GM12873 (cell line): ENCODE measurements at regions not wholly inside any gene's neighbourhood (a gene's known extent, or its start where the extent isn't known, plus 50 kb on each side); places are given as distances from the start of the nearest gene placed in this dataset.
A peak's percentile ranks its signal among the peaks of the same experiment; 100 is the strongest.

Source experiments
- CTCF ChIP-seq: IDR thresholded peaks from 2 replicates; pipeline ENCODE4 v1.5.1; 2012; ENCODE audit warnings: low read depth, mild to moderate bottlenecking, moderate library complexity, low read length, control low read depth; ENCODE audit not compliant: insufficient read depth; ENCODE audit errors: missing control alignments

DNA sequence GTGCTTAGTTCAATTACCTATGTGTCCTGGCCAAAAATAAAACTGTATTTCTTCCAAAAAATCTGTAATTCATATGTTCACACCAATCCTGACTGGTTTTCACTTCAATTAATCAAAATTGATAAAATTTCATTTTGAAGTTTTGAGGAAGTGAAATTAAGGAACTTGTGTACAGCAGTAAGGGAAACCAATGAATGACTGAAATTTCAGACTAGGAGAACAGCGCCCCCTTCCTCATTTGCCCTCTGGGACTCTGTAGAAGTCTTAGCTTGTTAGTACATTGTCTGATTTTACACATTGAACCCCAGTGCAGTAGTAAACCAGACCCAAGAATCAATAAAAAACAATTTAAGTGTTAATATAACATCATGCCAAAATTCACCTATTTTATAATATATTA is 495.3 kb upstream of the AGTR1 start:
- TF ChIP-seq CTCF, result peak; percentile 23

GRCh38 chr3:148203297-148204010 is 494.2 kb upstream of the AGTR1 start:
- TF ChIP-seq CTCF, result no peak

- no peak for TF ChIP-seq CTCF
Measured at GRCh38 chr3:148204131-148204530, 493.6 kb upstream of the AGTR1 start.

- TF ChIP-seq CTCF, result no peak
Measured at GRCh38 chr3:148205977-148206376, 491.7 kb upstream of the AGTR1 start.

- TF ChIP-seq CTCF, result no peak
Measured at GRCh38 chr3:148206446-148206845, 491.3 kb upstream of the AGTR1 start.

- TF ChIP-seq CTCF, result no peak
Measured at GRCh38 chr3:148208975-148209374, 488.7 kb upstream of the AGTR1 start.

GRCh38 chr3:148211725-148212124 is 486.0 kb upstream of the AGTR1 start:
- no peak for TF ChIP-seq CTCF
